ENCODE measurements at regions not wholly inside any gene's neighbourhood (a gene's known extent, or its start where the extent isn't known, plus 50 kb on each side); places are given as distances from the start of the nearest gene placed in this dataset.

DNA sequence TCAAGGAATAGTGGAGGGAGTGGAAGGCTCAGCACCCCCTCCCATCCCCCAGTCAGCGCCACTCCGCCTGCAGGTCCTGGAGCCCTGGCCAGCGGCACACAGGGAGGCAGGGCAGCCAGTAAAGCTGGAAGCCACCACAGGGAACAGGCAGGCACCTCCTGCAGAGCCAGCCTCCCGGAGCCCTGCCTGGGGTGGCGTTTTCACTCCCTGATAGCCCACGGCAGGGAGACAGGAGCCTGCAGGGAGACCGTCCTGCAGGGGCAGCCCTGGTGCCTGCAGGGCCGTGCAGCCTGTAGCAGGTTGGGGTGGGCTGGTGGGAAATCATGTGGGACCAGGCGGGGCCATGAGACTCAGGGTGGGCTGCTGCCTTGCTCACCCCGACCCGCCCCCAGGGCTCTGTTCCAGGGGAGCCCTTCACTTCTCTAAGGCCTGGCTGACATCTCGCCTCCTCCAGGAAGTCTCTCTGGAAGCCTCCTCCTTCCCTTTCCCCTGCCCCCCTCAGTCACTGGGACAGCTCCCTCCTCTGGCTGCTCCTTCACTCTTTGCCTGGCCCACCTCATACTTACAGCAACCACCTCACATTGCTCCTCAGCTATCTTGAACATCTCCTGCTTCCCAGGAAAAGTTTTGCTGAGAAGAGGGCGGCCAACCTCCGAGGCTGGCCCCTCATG is 221.0 kb downstream of the GLI2 start:
- H3K36me3 Mint-ChIP-seq (ENCODE audit: insufficient read depth, unreplicated experiment), result no peaks in the 10 kb centered on the region
- Histone ChIP-seq H3K4me1 (no peaks in the 10 kb centered on the region), H3K9me3 (no peaks in the 10 kb centered on the region), H3K36me3 (ENCODE audit: control insufficient read depth, insufficient read depth, low read length) (no peaks in the 10 kb centered on the region), H3K4me3 (ENCODE audit: low read depth, low read length) (no peak overlapping the region), H3K27me3 (replicated peaks; ENCODE audit: control insufficient read depth, insufficient read depth, low read length) (no peaks in the 10 kb centered on the region)
- no peak for DNase-seq
- peaks cover under 1% of the 10 kb centered on the region for H3K4me1 Mint-ChIP-seq (ENCODE audit: low read depth, unreplicated experiment)
- H3K27me3 Mint-ChIP-seq (ENCODE audit: insufficient read depth, unreplicated experiment), result no peaks in the 10 kb centered on the region
- no peak overlapping the region for H3K4me3 Mint-ChIP-seq (ENCODE audit: unreplicated experiment)
- no TSS peak for BruUV-seq (replicated peaks)
- ChIA-PET POLR2A (no interaction called here), CTCF (interaction anchor here (2.5 kb wide), 1 partner anchor 118 kb away, joined by 8 read pairs; no protein-coding TSS in a partner anchor)
- H3K27ac Mint-ChIP-seq (ENCODE audit: unreplicated experiment), result no peak overlapping the region
- intact Hi-C loops (cut with micrococcal nuclease; ENCODE audit: unreplicated experiment), result loop anchor here (1.0 kb wide), 1 partner anchor 115 kb away; no protein-coding TSS in a partner anchor
- TF ChIP-seq CTCF (IDR thresholded peaks at IDR 0.05; ENCODE audit: insufficient read depth in 1 of 2, low read depth in 1 of 2, low read length in 1 of 2, severe bottlenecking in 1 of 2, unreplicated experiment in 1 of 2), result no peak
- no peaks in the 10 kb centered on the region for H3K9me3 Mint-ChIP-seq (ENCODE audit: unreplicated experiment)

DNA sequence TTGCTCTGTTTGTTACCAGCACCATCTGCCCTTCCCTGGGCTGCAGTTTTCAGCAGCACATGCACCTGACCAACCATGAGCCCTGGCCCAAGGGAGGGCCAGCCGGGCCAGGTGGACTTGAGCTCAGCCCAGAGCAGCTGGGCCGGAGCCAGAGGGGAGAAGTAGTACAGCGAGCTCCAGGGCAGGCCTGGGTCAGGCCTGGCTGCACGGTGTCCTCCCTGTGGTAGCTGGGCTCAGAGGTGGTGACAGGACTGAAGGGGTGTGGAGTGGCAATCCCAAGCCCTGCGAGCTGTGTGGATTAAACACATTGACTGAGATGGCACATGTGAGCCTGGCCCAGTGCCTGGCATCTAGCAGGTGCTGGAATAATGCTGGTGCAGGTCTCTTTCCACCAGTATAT is 222.2 kb downstream of the GLI2 start:
- ChIA-PET POLR2A (no interaction called here), CTCF (interaction anchor here (1.0 to 2.5 kb wide), 3 partner anchors 113 to 262 kb away, joined by 3 to 8 read pairs (median 5); no protein-coding TSS in a partner anchor)
- Histone ChIP-seq H3K9me3 (no peaks in the 10 kb centered on the region), H3K27me3 (replicated peaks; ENCODE audit: control insufficient read depth, insufficient read depth, low read length) (no peaks in the 10 kb centered on the region), H3K36me3 (ENCODE audit: control insufficient read depth, insufficient read depth, low read length) (no peaks in the 10 kb centered on the region), H3K4me3 (ENCODE audit: low read depth, low read length) (no peak overlapping the region), H3K4me1 (no peaks in the 10 kb centered on the region)
- no peak overlapping the region for H3K27ac Mint-ChIP-seq (ENCODE audit: unreplicated experiment)
- BruUV-seq (replicated peaks), result no TSS peak
- intact Hi-C loops (cut with micrococcal nuclease; ENCODE audit: unreplicated experiment), result loop anchor here (1.0 kb wide), 1 partner anchor 113 kb away; no protein-coding TSS in a partner anchor
- H3K4me1 Mint-ChIP-seq (ENCODE audit: low read depth, unreplicated experiment), result no peaks in the 10 kb centered on the region
- no peaks in the 10 kb centered on the region for H3K27me3 Mint-ChIP-seq (ENCODE audit: insufficient read depth, unreplicated experiment)
- no peak overlapping the region for H3K4me3 Mint-ChIP-seq (ENCODE audit: unreplicated experiment)
- no peak for TF ChIP-seq CTCF (IDR thresholded peaks at IDR 0.05; ENCODE audit: insufficient read depth in 1 of 2, low read depth in 1 of 2, low read length in 1 of 2, severe bottlenecking in 1 of 2, unreplicated experiment in 1 of 2)
- H3K9me3 Mint-ChIP-seq (ENCODE audit: unreplicated experiment), result no peaks in the 10 kb centered on the region
- no peak for DNase-seq
- H3K36me3 Mint-ChIP-seq (ENCODE audit: insufficient read depth, unreplicated experiment), result no peaks in the 10 kb centered on the region

- Mint-ChIP-seq H3K4me1 (ENCODE audit: low read depth, unreplicated experiment) (peaks cover 3% of the 10 kb centered on the region), H3K36me3 (ENCODE audit: insufficient read depth, unreplicated experiment) (no peaks in the 10 kb centered on the region), H3K9me3 (ENCODE audit: unreplicated experiment) (no peaks in the 10 kb centered on the region), H3K4me3 (ENCODE audit: unreplicated experiment) (no peak overlapping the region), H3K27me3 (ENCODE audit: insufficient read depth, unreplicated experiment) (no peaks in the 10 kb centered on the region), H3K27ac (ENCODE audit: unreplicated experiment) (no peak overlapping the region)
- POLR2A ChIA-PET, result no interaction called here
- Histone ChIP-seq H3K9me3 (no peaks in the 10 kb centered on the region), H3K4me3 (ENCODE audit: low read depth, low read length) (no peak overlapping the region), H3K36me3 (ENCODE audit: control insufficient read depth, insufficient read depth, low read length) (no peaks in the 10 kb centered on the region), H3K4me1 (no peaks in the 10 kb centered on the region; the same call in 1 of the 2 replicates), H3K27me3 (replicated peaks; ENCODE audit: control insufficient read depth, insufficient read depth, low read length) (no peaks in the 10 kb centered on the region)
- no peak for TF ChIP-seq CTCF (IDR thresholded peaks at IDR 0.05; ENCODE audit: insufficient read depth in 1 of 2, low read depth in 1 of 2, low read length in 1 of 2, severe bottlenecking in 1 of 2, unreplicated experiment in 1 of 2)
- intact Hi-C loops (cut with micrococcal nuclease; ENCODE audit: unreplicated experiment), result no loop called here
- CTCF ChIA-PET, result interaction anchor here (0.6 to 2.5 kb wide), 5 partner anchors 17 to 263 kb away, joined by 3 to 8 read pairs (median 3); no protein-coding TSS in a partner anchor
- peak in 1 of 2 experiments; percentile 36 for DNase-seq
- no TSS peak for BruUV-seq (replicated peaks)
Measured at GRCh38 chr2:120958623-120959366, 223.1 kb downstream of the GLI2 start.

Measured in Caco-2 (cell line).